HCT116 (cell line): ENCODE measurements at regions not wholly inside any gene's neighbourhood (a gene's known extent, or its start where the extent isn't known, plus 50 kb on each side); places are given as distances from the start of the nearest gene placed in this dataset.

Experiments
- ATAC-seq: fragments of 200-7000 bp; cut with Tn5 transposase; 2 replicates; pipeline ENCODE4 v1.9.1; 2020; ENCODE audit warnings: mild to moderate bottlenecking, moderate library complexity
- BruUV-seq: library from RNA; stranded (reverse); fragments of 400-500 nt; replicated peaks from 2 replicates; lab custom pipeline; 2021; lab: Mats Ljungman, UMichigan
- CTCF ChIA-PET: fragments of 300-600 bp; sonication (Branson Sonifier 250); formaldehyde crosslinking; loops from one replicate; lab custom pipeline; 2021; ENCODE audit warnings: antibody characterized with exemption; lab: Charles Lee
- POLR2A ChIA-PET: fragments of 300-600, 350-600 bp; sonication (Branson Sonifier 250); formaldehyde crosslinking; loops from one replicate; lab custom pipeline; 2021; ENCODE audit warnings: antibody characterized with exemption; lab: Charles Lee
- RAD21 ChIA-PET, 2 experiments: fragments of 300-600 bp; sonication (Branson Sonifier 250); formaldehyde crosslinking; loops; one replicate each; lab custom pipeline; 2023; ENCODE audit warnings: low total read pairs in 2 of 2; ENCODE audit not compliant: uncharacterized antibody in 2 of 2, unreplicated experiment in 2 of 2, low non-redundant PET in 1 of 2; lab: Charles Lee
- DNase-seq: peaks from one replicate; pipeline ENCODE4 v3.0.0-alpha.2; 2010; ENCODE audit warnings: low read depth, low spot score
- H2AFZ ChIP-seq: fragments of 200-600 bp; shearing (Covaris generic), sonication (generic); 2 replicates; pipeline ENCODE4 v1.6.1; 2017; ENCODE audit warnings: low read depth, mixed run types, mixed read lengths, antibody characterized with exemption, low read length; ENCODE audit not compliant: poor library complexity, severe bottlenecking
- H3K27ac ChIP-seq: 2 replicates; pipeline ENCODE4 v1.5.1; 2012; ENCODE audit warnings: low read depth, low read length
- H3K27me3 ChIP-seq: fragments of 200-600 bp; sonication (generic); 2 replicates; pipeline ENCODE4 v1.6.1; 2016; ENCODE audit warnings: mixed run types, low read length, mixed read lengths; ENCODE audit not compliant: insufficient read depth
- H3K36me3 ChIP-seq, 2 experiments: fragments of 200-500 bp in 1 of 2; fragments of 200-600 bp in 1 of 2; sonication (Bioruptor generic) in 1 of 2; sonication (generic) in 1 of 2; 2 replicates each; pipeline versions ENCODE4 v1.5.1 to v1.6.1; 2014 to 2016; ENCODE audit warnings: low read length in 2 of 2, inconsistent platforms in 1 of 2, mixed read lengths in 1 of 2, mixed run types in 1 of 2; ENCODE audit not compliant: insufficient read depth in 2 of 2, control insufficient read depth in 1 of 2
- H3K4me1 ChIP-seq, 2 experiments: fragments of 200-600 bp in 1 of 2; sonication (generic) in 1 of 2; 2 replicates each; pipeline versions ENCODE4 v1.5.1 to v1.6.1; 2012 to 2017; ENCODE audit warnings: low read length in 2 of 2, inconsistent platforms in 1 of 2, mild to moderate bottlenecking in 1 of 2, mixed read lengths in 1 of 2, mixed run types in 1 of 2, moderate library complexity in 1 of 2; ENCODE audit not compliant: insufficient read depth in 2 of 2, control insufficient read depth in 1 of 2
- H3K4me2 ChIP-seq: fragments of 200-600 bp; sonication (generic); 2 replicates; pipeline ENCODE4 v1.6.1; 2017; ENCODE audit warnings: mixed run types, low read length, mixed read lengths
- H3K4me3 ChIP-seq, 2 experiments: fragments of 200-600 bp in 1 of 2; sonication (generic) in 1 of 2; replicated peaks in 1 of 2; 2 replicates each; pipeline ENCODE4 v1.5.1; 2011 to 2016; ENCODE audit warnings: low read length in 2 of 2, control low read depth in 1 of 2, low read depth in 1 of 2, mild to moderate bottlenecking in 1 of 2, mixed read lengths in 1 of 2, mixed run types in 1 of 2
- H3K79me2 ChIP-seq: fragments of 200-600 bp; sonication (generic); 2 replicates; pipeline ENCODE4 v1.6.1; 2017; ENCODE audit warnings: mild to moderate bottlenecking, mixed run types, low read length, moderate library complexity, mixed read lengths; ENCODE audit not compliant: insufficient read depth
- H3K9ac ChIP-seq: fragments of 200-600 bp; sonication (generic); 2 replicates; pipeline ENCODE4 v1.6.1; 2016; ENCODE audit warnings: low read length, mixed read lengths
- H3K9me2 ChIP-seq: fragments of 200-600 bp; sonication (generic), shearing (Covaris generic); 2 replicates; pipeline ENCODE4 v1.6.1; 2017; ENCODE audit warnings: mixed run types, mild to moderate bottlenecking, moderate library complexity; ENCODE audit not compliant: insufficient read depth
- H3K9me3 ChIP-seq, 2 experiments: fragments of 200-500 bp in 1 of 2; fragments of 200-600 bp in 1 of 2; sonication (Bioruptor generic) in 1 of 2; sonication (generic) in 1 of 2; 2 replicates each; pipeline ENCODE4 v1.6.1; 2014 to 2017; ENCODE audit warnings: low read length in 2 of 2, mixed read lengths in 2 of 2, inconsistent platforms in 1 of 2, low read depth in 1 of 2, mild to moderate bottlenecking in 1 of 2, mixed run types in 1 of 2, moderate library complexity in 1 of 2; ENCODE audit not compliant: control insufficient read depth in 1 of 2, insufficient read depth in 1 of 2
- H4K20me1 ChIP-seq: fragments of 200-600 bp; sonication (generic), shearing (Covaris generic); 2 replicates; pipeline ENCODE4 v1.6.1; 2017; ENCODE audit warnings: mixed run types, mild to moderate bottlenecking, moderate library complexity; ENCODE audit not compliant: insufficient read depth
- CBX3 ChIP-seq: IDR thresholded peaks from 2 replicates; pipeline ENCODE4 v1.6.1; 2012; ENCODE audit warnings: low read depth
- CEBPB ChIP-seq: IDR thresholded peaks from 2 replicates; pipeline ENCODE4 v1.6.1; 2012; ENCODE audit warnings: low read depth
- EGR1 ChIP-seq: IDR thresholded peaks from 2 replicates; pipeline ENCODE4 v1.6.1; 2012; ENCODE audit warnings: low read depth
- EZH2 ChIP-seq: fragments of 200-600 bp; sonication (generic); IDR thresholded peaks from 2 replicates; pipeline ENCODE4 v1.6.1; 2017; ENCODE audit warnings: antibody characterized with exemption, mixed run types
- EZH2phosphoT487 ChIP-seq: fragments of 200-600 bp; IDR thresholded peaks from 2 replicates; pipeline ENCODE4 v1.6.1; 2018; ENCODE audit warnings: antibody characterized with exemption, borderline replicate concordance
- FOSL1 ChIP-seq: IDR thresholded peaks from 2 replicates; pipeline ENCODE4 v1.6.1; 2012; ENCODE audit warnings: low read depth
- JUND ChIP-seq: IDR thresholded peaks from 2 replicates; pipeline ENCODE4 v1.6.1; 2012
- POLR2AphosphoS5 ChIP-seq: IDR thresholded peaks from 2 replicates; pipeline ENCODE4 v1.6.1; 2011; ENCODE audit warnings: mild to moderate bottlenecking, low read depth, low read length, moderate library complexity
- RAD21 ChIP-seq: IDR thresholded peaks from 2 replicates; pipeline ENCODE4 v1.6.1; 2012; ENCODE audit warnings: low read depth, mild to moderate bottlenecking
- SP1 ChIP-seq: IDR thresholded peaks from 2 replicates; pipeline ENCODE4 v1.6.1; 2012; ENCODE audit warnings: low read depth
- YY1 ChIP-seq: IDR thresholded peaks from 2 replicates; pipeline ENCODE4 v1.6.1; 2011; ENCODE audit warnings: low read length, low read depth, moderate library complexity, mild to moderate bottlenecking; ENCODE audit not compliant: insufficient replicate concordance; ENCODE audit errors: extremely low read depth
- ZFX ChIP-seq: fragments of 450-650 bp; IDR thresholded peaks from 2 replicates; pipeline ENCODE4 v1.6.1; 2017
- ZNF274 ChIP-seq: fragments of 200-500 bp; sonication (Bioruptor generic); IDR thresholded peaks from 2 replicates; pipeline ENCODE4 v1.6.1; 2014; ENCODE audit warnings: mild to moderate bottlenecking, low read depth, low read length, inconsistent platforms
- intact Hi-C: fragments of 100-400 bp; cut with micrococcal nuclease; formaldehyde crosslinking; loops from 2 replicates; pipeline ENCODE4 v1.10.0; 2022
- TF ChIP-seq, protein P1 (sequence below): IDR thresholded peaks from 2 replicates; pipeline ENCODE4 v1.6.1; 2012
- TF ChIP-seq, protein P2 (sequence below), 3 experiments: fragments of 200-600 bp in 1 of 3; sonication (generic) in 1 of 3; IDR thresholded peaks in 2 of 3; conservative IDR thresholded peaks in 1 of 3; 2 replicates each; pipeline ENCODE4 v1.5.1; 2012 to 2017; ENCODE audit warnings: low read depth in 2 of 3, low read length in 2 of 3, antibody characterized with exemption in 1 of 3, borderline replicate concordance in 1 of 3, control low read depth in 1 of 3, mild to moderate bottlenecking in 1 of 3, mixed read lengths in 1 of 3, mixed run types in 1 of 3, moderate library complexity in 1 of 3; ENCODE audit not compliant: insufficient read depth in 1 of 3
- TF ChIP-seq, protein P3 (sequence below): IDR thresholded peaks from 2 replicates; pipeline ENCODE4 v1.6.1; 2012

DNA sequence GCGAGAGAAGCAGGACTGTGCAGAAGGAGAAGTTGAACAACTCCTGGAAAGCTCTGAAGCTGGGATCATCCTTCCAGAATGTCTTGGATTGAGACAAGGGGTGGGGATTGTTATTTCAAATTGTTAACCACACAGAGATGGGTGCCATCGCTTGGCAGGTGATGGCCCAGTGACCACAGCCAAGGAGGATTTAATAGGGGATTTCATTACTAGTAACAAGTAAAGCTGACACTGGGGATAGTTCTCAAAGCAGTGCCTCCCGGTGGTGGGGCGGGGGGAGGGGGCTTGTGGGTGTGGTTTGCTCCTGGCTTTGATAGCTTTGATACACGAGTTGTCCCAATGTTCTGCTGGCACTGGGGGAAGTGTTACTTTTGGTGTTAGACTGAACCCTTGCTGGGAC, 59.2 kb downstream of the ZNF503 start:
- H3K4me3 ChIP-seq, result no peak overlapping the region
- no peak overlapping the region for H3K9ac ChIP-seq
- TF ChIP-seq ZNF274 (no peak), EZH2 (no peak), JUND (no peak), ZFX (no peak), CBX3 (no peak), YY1 (no peak), FOSL1 (no peak), EGR1 (no peak)
- no peaks in the 10 kb centered on the region for H4K20me1 ChIP-seq
- RAD21 ChIA-PET, result no interaction called here
- H3K4me2 ChIP-seq, result no peak overlapping the region
- BruUV-seq, result no TSS peak
- no peaks in the 10 kb centered on the region for H3K27me3 ChIP-seq
- DNase-seq (no peak), ATAC-seq (no peak)
- H3K9me3 ChIP-seq, result peaks cover 0 to 4% of the 10 kb centered on the region in 2 experiments; a peak in 1 of 4 replicates
- H3K9me2 ChIP-seq, result no peaks in the 10 kb centered on the region
- POLR2A ChIA-PET, result no interaction called here
- no peaks in the 10 kb centered on the region for H3K79me2 ChIP-seq
- no peaks in the 10 kb centered on the region for H3K4me1 ChIP-seq
- no peaks in the 10 kb centered on the region for H3K36me3 ChIP-seq
- CTCF ChIA-PET, result no interaction called here
- no peak overlapping the region for H2AFZ ChIP-seq
- H3K27ac ChIP-seq, result no peak overlapping the region
- intact Hi-C loops, result no loop called here

DNA sequence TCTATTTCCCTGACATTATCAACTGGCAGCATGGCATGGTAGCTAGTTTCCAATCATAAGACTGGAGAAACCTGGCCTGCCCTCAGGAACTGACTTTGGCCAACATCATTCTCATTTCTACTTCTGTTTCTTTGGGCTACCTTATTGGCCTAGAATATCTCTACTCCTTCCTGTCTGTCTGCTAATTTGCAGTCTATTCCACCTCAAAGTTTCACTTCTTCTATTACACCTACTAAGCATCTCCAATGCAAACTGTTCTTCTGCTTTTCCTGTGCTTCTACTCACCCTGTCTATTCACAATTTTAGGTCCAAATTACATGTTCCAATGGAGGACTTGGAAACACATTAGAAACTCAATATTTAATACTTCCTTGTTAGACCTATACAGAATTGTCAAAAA, 65.6 kb downstream of the ZNF503 start:
- no peaks in the 10 kb centered on the region for H3K9me2 ChIP-seq
- H3K36me3 ChIP-seq, result no peaks in the 10 kb centered on the region
- CTCF ChIA-PET, result no interaction called here
- no peak overlapping the region for H3K9ac ChIP-seq
- no peaks in the 10 kb centered on the region for H3K9me3 ChIP-seq
- no peaks in the 10 kb centered on the region for H3K27me3 ChIP-seq
- H3K79me2 ChIP-seq, result no peaks in the 10 kb centered on the region
- RAD21 ChIA-PET, result no interaction called here
- ATAC-seq (no peak), DNase-seq (no peak)
- H2AFZ ChIP-seq, result no peak overlapping the region
- POLR2A ChIA-PET, result no interaction called here
- H3K27ac ChIP-seq, result no peak overlapping the region
- no TSS peak for BruUV-seq
- no peaks in the 10 kb centered on the region for H3K4me1 ChIP-seq
- no peak for TF ChIP-seq RAD21
- no peak for TF ChIP-seq JUND
- no peak for TF ChIP-seq ZNF274
- TF ChIP-seq, protein P1, sequence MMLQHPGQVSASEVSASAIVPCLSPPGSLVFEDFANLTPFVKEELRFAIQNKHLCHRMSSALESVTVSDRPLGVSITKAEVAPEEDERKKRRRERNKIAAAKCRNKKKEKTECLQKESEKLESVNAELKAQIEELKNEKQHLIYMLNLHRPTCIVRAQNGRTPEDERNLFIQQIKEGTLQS, result no peak
- TF ChIP-seq POLR2AphosphoS5, result no peak
- TF ChIP-seq, protein P2, sequence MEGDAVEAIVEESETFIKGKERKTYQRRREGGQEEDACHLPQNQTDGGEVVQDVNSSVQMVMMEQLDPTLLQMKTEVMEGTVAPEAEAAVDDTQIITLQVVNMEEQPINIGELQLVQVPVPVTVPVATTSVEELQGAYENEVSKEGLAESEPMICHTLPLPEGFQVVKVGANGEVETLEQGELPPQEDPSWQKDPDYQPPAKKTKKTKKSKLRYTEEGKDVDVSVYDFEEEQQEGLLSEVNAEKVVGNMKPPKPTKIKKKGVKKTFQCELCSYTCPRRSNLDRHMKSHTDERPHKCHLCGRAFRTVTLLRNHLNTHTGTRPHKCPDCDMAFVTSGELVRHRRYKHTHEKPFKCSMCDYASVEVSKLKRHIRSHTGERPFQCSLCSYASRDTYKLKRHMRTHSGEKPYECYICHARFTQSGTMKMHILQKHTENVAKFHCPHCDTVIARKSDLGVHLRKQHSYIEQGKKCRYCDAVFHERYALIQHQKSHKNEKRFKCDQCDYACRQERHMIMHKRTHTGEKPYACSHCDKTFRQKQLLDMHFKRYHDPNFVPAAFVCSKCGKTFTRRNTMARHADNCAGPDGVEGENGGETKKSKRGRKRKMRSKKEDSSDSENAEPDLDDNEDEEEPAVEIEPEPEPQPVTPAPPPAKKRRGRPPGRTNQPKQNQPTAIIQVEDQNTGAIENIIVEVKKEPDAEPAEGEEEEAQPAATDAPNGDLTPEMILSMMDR (IDR thresholded peaks at IDR 0.05 in 2 of 3, conservative IDR thresholded peaks at IDR 0.05 in 1 of 3; ENCODE audit: borderline replicate concordance in 1 of 3, insufficient read depth in 1 of 3, low read depth in 2 of 3, low read length in 2 of 3), result no peak
- no peak for TF ChIP-seq YY1
- no peak for TF ChIP-seq EZH2phosphoT487
- no peak for TF ChIP-seq CEBPB
- TF ChIP-seq, protein P3, sequence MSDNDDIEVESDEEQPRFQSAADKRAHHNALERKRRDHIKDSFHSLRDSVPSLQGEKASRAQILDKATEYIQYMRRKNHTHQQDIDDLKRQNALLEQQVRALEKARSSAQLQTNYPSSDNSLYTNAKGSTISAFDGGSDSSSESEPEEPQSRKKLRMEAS, result no peak
- TF ChIP-seq SP1, result no peak
- TF ChIP-seq CBX3, result no peak
- no peak overlapping the region for H3K4me2 ChIP-seq
- no peak overlapping the region for H3K4me3 ChIP-seq
- H4K20me1 ChIP-seq, result no peaks in the 10 kb centered on the region
- intact Hi-C loops, result no loop called here
